ENCODE measurements at regions not wholly inside any gene's neighbourhood (a gene's known extent, or its start where the extent isn't known, plus 50 kb on each side); places are given as distances from the start of the nearest gene placed in this dataset.
A peak's percentile ranks its signal among the peaks of the same experiment; 100 is the strongest.

- no peak overlapping the region for H3K27ac Mint-ChIP-seq
These were observed 186.5 kb upstream of the HDAC4 start for GRCh38 chr2:239587311-239587731.

GRCh38 chr2:239586651-239587310 lies 186.0 kb upstream of the HDAC4 start:
- Histone ChIP-seq H4K20me1 (ENCODE audit: low read depth) (no peaks in the 10 kb centered on the region), H2AFZ (replicated peaks) (no peak overlapping the region), H3K79me2 (ENCODE audit: low read depth) (no peaks in the 10 kb centered on the region), H3F3A (ENCODE audit: low read depth) (no peaks in the 10 kb centered on the region), H3K4me2 (no peak overlapping the region), H3K9me3 (ENCODE audit: low read depth) (no peaks in the 10 kb centered on the region), H3K9ac (no peak overlapping the region), H3K27me3 (no peaks in the 10 kb centered on the region), H3K4me1 (peaks cover 6% of the 10 kb centered on the region), H3K36me3 (no peaks in the 10 kb centered on the region), H3K27ac (no peak overlapping the region), H3K4me3 (no peak overlapping the region)
- no peak for TF ChIP-seq EZH2phosphoT487 (IDR thresholded peaks at IDR 0.05)
- no peak for TF ChIP-seq CTCF (IDR thresholded peaks at IDR 0.05)
- no peak for TF ChIP-seq EZH2 (IDR thresholded peaks at IDR 0.05)
- peaks cover 20% of the 10 kb centered on the region for H3K4me1 Mint-ChIP-seq
- no peaks in the 10 kb centered on the region for H3K36me3 Mint-ChIP-seq
- peaks cover 10% of the 10 kb centered on the region for H3K27me3 Mint-ChIP-seq (ENCODE audit: insufficient read depth, low read depth)
- no peak overlapping the region for H3K27ac Mint-ChIP-seq
- peak overlapping the region; percentile 18 for H3K4me3 Mint-ChIP-seq
- DNase-seq (ENCODE audit: low spot score): no peak
- peaks cover 5% of the 10 kb centered on the region for H3K9me3 Mint-ChIP-seq

More at GRCh38 chr2:239587311-239587731, 186.5 kb upstream of the HDAC4 start:
- no peak overlapping the region for H3K4me2 ChIP-seq
- Mint-ChIP-seq H3K4me1 (peaks cover 15% of the 10 kb centered on the region), H3K36me3 (no peaks in the 10 kb centered on the region), H3K27me3 (ENCODE audit: insufficient read depth, low read depth) (peaks cover 15% of the 10 kb centered on the region), H3K9me3 (peaks cover 10% of the 10 kb centered on the region), H3K4me3 (no peak overlapping the region)
- no peak for DNase-seq (ENCODE audit: low spot score)
- no peak overlapping the region for H3K9ac ChIP-seq
- H3K9me3 ChIP-seq (ENCODE audit: low read depth): no peaks in the 10 kb centered on the region
- H4K20me1 ChIP-seq (ENCODE audit: low read depth): no peaks in the 10 kb centered on the region
- no peak overlapping the region for H3K4me3 ChIP-seq
- H3K4me1 ChIP-seq: peaks cover 6% of the 10 kb centered on the region
- no peak for TF ChIP-seq EZH2phosphoT487 (IDR thresholded peaks at IDR 0.05)
- no peaks in the 10 kb centered on the region for H3K27me3 ChIP-seq
- no peaks in the 10 kb centered on the region for H3K36me3 ChIP-seq
- H3F3A ChIP-seq (ENCODE audit: low read depth): no peaks in the 10 kb centered on the region
- no peaks in the 10 kb centered on the region for H3K79me2 ChIP-seq (ENCODE audit: low read depth)
- no peak overlapping the region for H3K27ac ChIP-seq
- H2AFZ ChIP-seq (replicated peaks): no peak overlapping the region

- no peaks in the 10 kb centered on the region for H3F3A ChIP-seq (ENCODE audit: low read depth)
- H2AFZ ChIP-seq (replicated peaks): no peak overlapping the region
- Mint-ChIP-seq H3K27ac (no peak overlapping the region), H3K27me3 (ENCODE audit: insufficient read depth, low read depth) (peaks cover 2% of the 10 kb centered on the region), H3K36me3 (no peaks in the 10 kb centered on the region), H3K4me1 (peaks cover 22% of the 10 kb centered on the region), H3K9me3 (peaks cover 2% of the 10 kb centered on the region), H3K4me3 (no peak overlapping the region)
- H3K4me3 ChIP-seq: no peak overlapping the region
- H3K9me3 ChIP-seq (ENCODE audit: low read depth): no peaks in the 10 kb centered on the region
- H3K79me2 ChIP-seq (ENCODE audit: low read depth): no peaks in the 10 kb centered on the region
- no peak overlapping the region for H3K4me2 ChIP-seq
- DNase-seq (ENCODE audit: low spot score): no peak
- TF ChIP-seq CTCF (IDR thresholded peaks at IDR 0.05) (no peak), EZH2phosphoT487 (IDR thresholded peaks at IDR 0.05) (no peak), EZH2 (IDR thresholded peaks at IDR 0.05) (no peak)
- no peaks in the 10 kb centered on the region for H4K20me1 ChIP-seq (ENCODE audit: low read depth)
- H3K4me1 ChIP-seq: peaks cover 6% of the 10 kb centered on the region
- no peak overlapping the region for H3K9ac ChIP-seq
- no peaks in the 10 kb centered on the region for H3K27me3 ChIP-seq
- H3K36me3 ChIP-seq: no peaks in the 10 kb centered on the region
- H3K27ac ChIP-seq: no peak overlapping the region
These were observed 184.6 kb upstream of the HDAC4 start for GRCh38 chr2:239585422-239585821.

GRCh38 chr2:239584986-239585385 lies 184.2 kb upstream of the HDAC4 start:
- peaks cover 2% of the 10 kb centered on the region for H3K9me3 Mint-ChIP-seq
- no peak overlapping the region for H3K4me3 Mint-ChIP-seq
- Histone ChIP-seq H3K4me3 (no peak overlapping the region), H3F3A (ENCODE audit: low read depth) (no peaks in the 10 kb centered on the region), H3K36me3 (no peaks in the 10 kb centered on the region), H3K27me3 (no peaks in the 10 kb centered on the region), H3K9me3 (ENCODE audit: low read depth) (no peaks in the 10 kb centered on the region), H4K20me1 (ENCODE audit: low read depth) (no peaks in the 10 kb centered on the region), H3K9ac (no peak overlapping the region), H3K27ac (no peak overlapping the region), H3K4me1 (peaks cover 6% of the 10 kb centered on the region), H2AFZ (replicated peaks) (no peak overlapping the region), H3K79me2 (ENCODE audit: low read depth) (no peaks in the 10 kb centered on the region), H3K4me2 (peak overlapping the region; percentile 13)
- no peaks in the 10 kb centered on the region for H3K36me3 Mint-ChIP-seq
- TF ChIP-seq CTCF (IDR thresholded peaks at IDR 0.05) (no peak), EZH2phosphoT487 (IDR thresholded peaks at IDR 0.05) (no peak), EZH2 (IDR thresholded peaks at IDR 0.05) (no peak)
- peaks cover 22% of the 10 kb centered on the region for H3K4me1 Mint-ChIP-seq
- DNase-seq (ENCODE audit: low spot score): no peak
- H3K27ac Mint-ChIP-seq: no peak overlapping the region
- peaks cover 2% of the 10 kb centered on the region for H3K27me3 Mint-ChIP-seq (ENCODE audit: insufficient read depth, low read depth)

Data from neural progenitor cell (in vitro differentiated cells).